H9 (cell line): ENCODE measurements at regions not wholly inside any gene's neighbourhood (a gene's known extent, or its start where the extent isn't known, plus 50 kb on each side); places are given as distances from the start of the nearest gene placed in this dataset.

Source experiments
- DNase-seq: peaks from one replicate; pipeline ENCODE4 v3.0.0-alpha.2; 2017
- H2AFZ ChIP-seq: one replicate; pipeline ENCODE4 v1.6.1; 2013; ENCODE audit warnings: mild to moderate bottlenecking, low read length, control low read depth, moderate library complexity
- H2AK5ac ChIP-seq: 2 replicates; pipeline ENCODE4 v1.6.1; 2013; ENCODE audit warnings: low read length, control low read depth, mixed read lengths; ENCODE audit not compliant: insufficient read length
- H2BK120ac ChIP-seq: one replicate; pipeline ENCODE4 v1.6.1; 2013; ENCODE audit warnings: low read depth, mild to moderate bottlenecking, low read length, control low read depth, inconsistent platforms; ENCODE audit not compliant: poor library complexity, severe bottlenecking
- H2BK12ac ChIP-seq: 2 replicates; pipeline ENCODE4 v1.6.1; 2013; ENCODE audit warnings: low read length, control low read depth, mixed read lengths, low read depth; ENCODE audit not compliant: insufficient read length
- H2BK15ac ChIP-seq: 2 replicates; pipeline ENCODE4 v1.6.1; 2013; ENCODE audit warnings: low read depth, low read length, control low read depth
- H2BK20ac ChIP-seq: one replicate; pipeline ENCODE4 v1.6.1; 2013; ENCODE audit warnings: low read depth, mild to moderate bottlenecking, low read length, control low read depth, inconsistent platforms; ENCODE audit not compliant: poor library complexity, severe bottlenecking
- H2BK5ac ChIP-seq: 2 replicates; pipeline ENCODE4 v1.6.1; 2013; ENCODE audit warnings: low read length, control low read depth, mixed read lengths; ENCODE audit not compliant: insufficient read length
- H3K14ac ChIP-seq: 2 replicates; pipeline ENCODE4 v1.6.1; 2013; ENCODE audit warnings: low read length, control low read depth; ENCODE audit not compliant: insufficient read depth
- H3K18ac ChIP-seq: 2 replicates; pipeline ENCODE4 v1.6.1; 2013; ENCODE audit warnings: low read depth, mild to moderate bottlenecking, mixed read lengths, low read length, control low read depth; ENCODE audit not compliant: insufficient read length
- H3K23ac ChIP-seq: 2 replicates; pipeline ENCODE4 v1.6.1; 2013; ENCODE audit warnings: low read length, control low read depth, mixed read lengths, low read depth; ENCODE audit not compliant: insufficient read length
- H3K23me2 ChIP-seq: 2 replicates; pipeline ENCODE4 v1.6.1; 2013; ENCODE audit warnings: low read depth, mild to moderate bottlenecking, mixed read lengths, low read length, control low read depth; ENCODE audit not compliant: insufficient read length, poor library complexity, severe bottlenecking
- H3K27ac ChIP-seq: 2 replicates; pipeline ENCODE4 v1.5.1; 2013; ENCODE audit warnings: low read length, control low read depth, mixed read lengths, low read depth; ENCODE audit not compliant: insufficient read length
- H3K27me3 ChIP-seq: 2 replicates; pipeline ENCODE4 v1.6.1; 2013; ENCODE audit warnings: low read length, control low read depth, inconsistent platforms; ENCODE audit not compliant: insufficient read depth
- H3K4ac ChIP-seq: 2 replicates; pipeline ENCODE4 v1.6.1; 2013; ENCODE audit warnings: low read depth, mild to moderate bottlenecking, control low read depth, inconsistent platforms, low read length, moderate library complexity
- H3K4me1 ChIP-seq: 2 replicates; pipeline ENCODE4 v1.6.1; 2013; ENCODE audit warnings: low read length, control low read depth, inconsistent platforms; ENCODE audit not compliant: insufficient read depth
- H3K4me2 ChIP-seq: 2 replicates; pipeline ENCODE4 v1.6.1; 2013; ENCODE audit warnings: low read length, control low read depth, mixed read lengths; ENCODE audit not compliant: insufficient read length, insufficient read depth
- H3K56ac ChIP-seq: 2 replicates; pipeline ENCODE4 v1.6.1; 2013; ENCODE audit warnings: low read depth, mild to moderate bottlenecking, mixed read lengths, low read length, control low read depth; ENCODE audit not compliant: insufficient read length
- H3K79me1 ChIP-seq: 2 replicates; pipeline ENCODE4 v1.6.1; 2013; ENCODE audit warnings: low read depth, mild to moderate bottlenecking, moderate library complexity, low read length, control low read depth, inconsistent platforms; ENCODE audit not compliant: insufficient read depth, poor library complexity, severe bottlenecking
- H3K79me2 ChIP-seq: 2 replicates; pipeline ENCODE4 v1.6.1; 2013; ENCODE audit warnings: low read length, control low read depth, inconsistent platforms; ENCODE audit not compliant: insufficient read depth
- H3K9ac ChIP-seq: 2 replicates; pipeline ENCODE4 v1.6.1; 2013; ENCODE audit warnings: low read length, control low read depth, mixed read lengths; ENCODE audit not compliant: insufficient read length; ENCODE audit errors: extremely low read depth
- H3K9me3 ChIP-seq: one replicate; pipeline ENCODE4 v1.6.1; 2013; ENCODE audit warnings: low read depth, low read length, inconsistent platforms; ENCODE audit not compliant: control insufficient read depth
- H3T11ph ChIP-seq: one replicate; pipeline ENCODE4 v1.6.1; 2013; ENCODE audit warnings: mild to moderate bottlenecking, low read length, control low read depth, inconsistent platforms
- H4K20me1 ChIP-seq: one replicate; pipeline ENCODE4 v1.6.1; 2013; ENCODE audit not compliant: control insufficient read depth, insufficient read length, insufficient read depth
- H4K5ac ChIP-seq: 2 replicates; pipeline ENCODE4 v1.6.1; 2013; ENCODE audit warnings: low read depth, mild to moderate bottlenecking, mixed read lengths, low read length, control low read depth; ENCODE audit not compliant: insufficient read length
- H4K8ac ChIP-seq: replicated peaks from 2 replicates; pipeline ENCODE4 v1.6.1; 2013; ENCODE audit warnings: low read length, control low read depth, mixed read lengths, low read depth; ENCODE audit not compliant: insufficient read length
- H4K91ac ChIP-seq: 2 replicates; pipeline ENCODE4 v1.6.1; 2013; ENCODE audit warnings: low read depth, mild to moderate bottlenecking, moderate library complexity, mixed read lengths, low read length, control low read depth; ENCODE audit not compliant: insufficient read length
- H3K27ac Mint-ChIP-seq, 3 experiments: 2 replicates in 2 of 3; 3 replicates in 1 of 3; pipeline ENCODE4 v1.8.0; 2020 to 2021; ENCODE audit warnings: mixed read lengths in 3 of 3, mild to moderate bottlenecking in 1 of 3, moderate library complexity in 1 of 3
- H3K27me3 Mint-ChIP-seq: 2 replicates; pipeline ENCODE4 v1.8.0; 2021; ENCODE audit warnings: low read depth, mild to moderate bottlenecking, moderate library complexity, mixed read lengths
- H3K36me3 Mint-ChIP-seq, 3 experiments: 2 replicates in 2 of 3; 3 replicates in 1 of 3; pipeline ENCODE4 v1.8.0; 2020 to 2021; ENCODE audit warnings: low read depth in 3 of 3, mixed read lengths in 3 of 3; ENCODE audit not compliant: insufficient read depth in 1 of 3
- H3K4me1 Mint-ChIP-seq, 2 experiments: 2 replicates each; pipeline ENCODE4 v1.8.0; 2020; ENCODE audit warnings: mixed read lengths in 2 of 2
- H3K4me3 Mint-ChIP-seq, 2 experiments: 2 replicates in 1 of 2; 3 replicates in 1 of 2; pipeline ENCODE4 v1.8.0; 2020 to 2021; ENCODE audit warnings: mild to moderate bottlenecking in 2 of 2, mixed read lengths in 2 of 2, moderate library complexity in 1 of 2
- H3K9me3 Mint-ChIP-seq, 2 experiments: 2 replicates in 1 of 2; 3 replicates in 1 of 2; pipeline ENCODE4 v1.8.0; 2020; ENCODE audit warnings: mild to moderate bottlenecking in 2 of 2, mixed read lengths in 2 of 2, moderate library complexity in 1 of 2
- CTCF ChIP-seq: fragments of 200-600 bp; sonication (generic); conservative IDR thresholded peaks from 3 replicates; pipeline ENCODE4 v1.8.0; 2021; ENCODE audit warnings: antibody characterized with exemption, mild to moderate bottlenecking
- WGBS: extraction: QIAGEN DNeasy Blood & Tissue Kit; methylation state at CpG from one replicate; pipeline ENCODE4 v1.1.7; 2013; ENCODE audit warnings: missing lambda C conversion rate, low lambda C conversion rate, mixed read lengths; ENCODE audit not compliant: insufficient read length; ENCODE audit errors: extremely low coverage; 5-methylcytosine and 5-hydroxymethylcytosine counted together

GRCh38 chr14:35220920-35221319, 71.3 kb upstream of the PSMA6 start:
- no peaks in the 10 kb centered on the region for H3K27me3 Mint-ChIP-seq
- H2AK5ac ChIP-seq = no peak overlapping the region
- no peaks in the 10 kb centered on the region; the same call in 1 of the 2 replicates for H3K27me3 ChIP-seq
- H2AFZ ChIP-seq = no peak overlapping the region
- no peaks in the 10 kb centered on the region for H3K23me2 ChIP-seq
- H3K14ac ChIP-seq = no peak overlapping the region
- no CpG with 5 or more reads among the region's 1 CpG for WGBS
- no peak for TF ChIP-seq CTCF
- H3K56ac ChIP-seq = no peak overlapping the region
- H3K9me3 Mint-ChIP-seq = no peaks in the 10 kb centered on the region
- no peak overlapping the region for H2BK15ac ChIP-seq
- no peaks in the 10 kb centered on the region for H3K79me2 ChIP-seq
- DNase-seq = no peak
- no peak overlapping the region for H2BK20ac ChIP-seq
- H4K8ac ChIP-seq = no peak overlapping the region
- no peaks in the 10 kb centered on the region for H3K79me1 ChIP-seq
- H2BK5ac ChIP-seq = no peak overlapping the region
- no peak overlapping the region for H3K4ac ChIP-seq
- no peak overlapping the region for H4K5ac ChIP-seq
- peaks cover 0 to 4% (median 2%) of the 10 kb centered on the region in 3 experiments; a peak in 2 of 7 replicates for H3K36me3 Mint-ChIP-seq
- no peak overlapping the region for H2BK120ac ChIP-seq
- no peak overlapping the region for H3K23ac ChIP-seq
- no peaks in the 10 kb centered on the region for H4K20me1 ChIP-seq
- no peak overlapping the region for H3K18ac ChIP-seq
- H3K4me2 ChIP-seq = no peak overlapping the region
- no peak overlapping the region for H4K91ac ChIP-seq
- H3K9ac ChIP-seq = no peak overlapping the region
- H3K4me3 Mint-ChIP-seq = no peak overlapping the region
- no peaks in the 10 kb centered on the region for H3K4me1 ChIP-seq
- no peak overlapping the region; a peak in 1 of 7 replicates for H3K27ac Mint-ChIP-seq
- no peak overlapping the region for H2BK12ac ChIP-seq
- H3K27ac ChIP-seq = no peak overlapping the region
- no peaks in the 10 kb centered on the region for H3K9me3 ChIP-seq
- no peak overlapping the region for H3T11ph ChIP-seq
- peaks cover 4% of the 10 kb centered on the region in 2 experiments; a peak in 3 of 4 replicates for H3K4me1 Mint-ChIP-seq
